ENCODE measurements at regions not wholly inside any gene's neighbourhood (a gene's known extent, or its start where the extent isn't known, plus 50 kb on each side); places are given as distances from the start of the nearest gene placed in this dataset.

GRCh38 chr4:153090670-153091385 lies 113.4 kb upstream of the TRIM2 start:
- TF ChIP-seq CTCF (IDR thresholded peaks at IDR 0.05; ENCODE audit: borderline replicate concordance, extremely low read depth, low read length, poor library complexity, severe bottlenecking) (no peak), EZH2 (IDR thresholded peaks at IDR 0.05; ENCODE audit: borderline replicate concordance, low read depth, low read length, severe bottlenecking) (no peak)
